Stromal cell of bone marrow (primary cell): ENCODE measurements at regions not wholly inside any gene's neighbourhood (a gene's known extent, or its start where the extent isn't known, plus 50 kb on each side); places are given as distances from the start of the nearest gene placed in this dataset.

Source experiments
- DNase-seq: peaks from one replicate; pipeline ENCODE4 v3.0.0-alpha.2; 2012; ENCODE audit warnings: low read depth

DNA sequence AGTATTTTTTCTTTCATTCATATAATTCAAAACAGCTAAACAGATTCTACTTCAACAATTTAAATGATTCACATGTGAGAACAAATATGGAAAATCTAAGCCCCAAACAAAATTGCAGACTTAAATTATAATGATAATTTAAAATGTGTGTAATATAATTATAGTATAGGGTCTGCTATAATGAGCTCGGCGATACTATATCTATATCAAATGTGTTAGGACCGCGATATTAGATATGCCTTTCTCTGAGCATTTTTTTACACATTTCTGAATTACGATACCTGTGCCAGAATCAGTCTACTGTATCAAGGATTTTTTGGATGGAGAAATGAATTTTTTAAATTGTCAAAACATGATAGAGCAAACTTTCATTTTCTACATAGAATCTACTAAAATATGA is 808.8 kb upstream of the POU3F3 start:
- DNase-seq: no peak

DNA sequence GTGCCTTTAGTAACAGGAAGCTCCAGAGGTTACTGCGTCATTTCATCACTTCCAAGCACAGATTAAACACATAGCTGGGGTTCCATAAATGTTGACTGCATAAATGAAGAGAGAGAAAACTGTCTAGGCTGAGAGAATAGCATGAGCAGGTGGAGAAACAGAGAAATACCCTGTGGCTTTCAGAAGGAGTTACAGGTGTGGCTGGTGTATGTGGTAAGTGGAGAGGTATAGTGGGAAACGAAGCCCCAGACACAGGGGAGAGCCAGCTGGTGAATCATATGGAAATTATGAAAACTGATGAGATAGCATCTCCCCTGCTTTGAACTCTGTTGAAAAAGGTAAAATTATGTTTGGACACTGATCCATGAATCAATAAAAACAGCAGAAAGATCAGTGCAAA is 807.4 kb upstream of the POU3F3 start:
- no peak for DNase-seq

DNA sequence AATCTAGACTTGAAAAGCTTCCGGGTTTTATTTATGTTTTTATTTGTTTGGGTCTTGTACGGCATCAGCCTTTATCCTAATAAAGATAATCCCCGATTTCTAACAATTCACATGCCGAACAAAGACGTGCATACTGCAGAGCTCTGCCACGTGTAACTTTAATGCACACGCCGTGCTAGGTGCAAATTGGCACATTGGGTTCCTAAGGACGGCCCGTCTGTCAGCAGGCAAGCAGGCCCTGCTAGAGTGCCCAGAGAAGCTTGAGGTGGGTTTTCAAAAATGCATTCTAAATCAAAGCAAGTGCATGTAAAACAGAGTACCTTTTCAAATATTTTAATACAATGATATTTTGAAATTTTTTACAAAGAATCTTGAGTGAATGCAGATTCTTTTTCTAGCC is 806.4 kb upstream of the POU3F3 start:
- no peak for DNase-seq

DNA sequence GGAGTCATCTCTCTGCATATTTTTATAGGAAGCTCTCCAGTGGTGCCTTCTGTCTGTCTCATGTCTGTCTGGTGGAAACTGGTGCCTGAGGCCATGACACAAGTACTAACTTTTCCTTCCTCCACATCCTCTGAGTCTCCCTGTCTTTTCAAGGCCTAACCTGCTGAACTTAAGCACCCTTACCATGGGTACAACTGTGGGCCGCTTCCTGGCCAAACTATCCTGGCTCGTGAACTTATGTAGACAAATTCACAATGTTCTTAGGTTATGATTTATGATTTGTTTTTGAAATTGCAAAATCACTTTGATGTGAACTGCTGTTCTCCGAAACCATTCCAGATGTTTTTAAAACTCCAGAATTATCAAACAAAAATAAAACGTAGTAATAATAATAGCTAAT is 804.5 kb upstream of the POU3F3 start:
- no peak for DNase-seq

DNA sequence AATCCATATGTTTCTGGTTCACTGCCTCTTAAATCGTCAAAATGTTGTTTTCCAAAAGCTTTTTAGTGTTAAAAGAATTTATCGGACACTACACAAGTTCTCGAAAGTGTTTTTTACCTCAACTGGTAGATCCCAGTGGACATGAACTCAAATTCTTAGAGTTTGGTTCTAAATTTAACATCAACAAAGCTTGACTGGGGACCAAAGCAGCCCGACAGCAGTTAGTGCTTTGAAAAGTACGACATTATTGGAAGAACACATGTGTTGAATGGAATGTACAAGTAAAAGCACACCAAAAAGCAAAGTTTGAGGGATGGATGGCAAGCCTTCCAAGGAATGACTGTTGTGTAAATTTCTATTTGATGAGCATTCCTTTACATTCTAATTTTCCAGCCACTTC is 803.9 kb upstream of the POU3F3 start:
- DNase-seq: no peak

DNA sequence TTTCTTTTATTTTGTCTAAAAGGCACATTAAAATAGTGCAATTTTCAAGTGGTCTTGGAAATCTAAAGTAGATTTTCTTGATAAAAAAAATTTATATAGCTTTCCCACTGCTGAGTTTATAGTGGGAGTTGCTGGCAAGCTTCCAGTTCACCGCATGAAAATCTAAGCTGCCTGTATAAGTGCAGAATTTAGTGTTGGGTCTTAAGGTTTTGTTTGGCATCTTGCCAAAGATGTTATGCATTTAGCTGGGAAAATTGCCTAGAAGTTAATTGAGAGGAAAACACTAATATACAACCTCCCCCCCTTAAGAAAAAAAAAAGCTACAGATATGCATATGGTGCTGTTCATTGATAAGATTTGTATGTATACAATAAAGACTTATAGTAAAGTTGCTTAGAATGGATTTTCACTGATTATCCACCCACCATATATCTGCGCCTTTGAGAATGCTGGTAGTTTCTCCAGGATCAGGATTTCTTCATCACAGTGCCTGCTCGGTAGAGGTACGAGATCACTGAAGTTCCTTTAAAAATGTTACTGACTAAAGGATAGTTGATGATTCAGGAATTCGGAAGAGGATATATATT is 803.2 kb upstream of the POU3F3 start:
- DNase-seq: no peak

DNA sequence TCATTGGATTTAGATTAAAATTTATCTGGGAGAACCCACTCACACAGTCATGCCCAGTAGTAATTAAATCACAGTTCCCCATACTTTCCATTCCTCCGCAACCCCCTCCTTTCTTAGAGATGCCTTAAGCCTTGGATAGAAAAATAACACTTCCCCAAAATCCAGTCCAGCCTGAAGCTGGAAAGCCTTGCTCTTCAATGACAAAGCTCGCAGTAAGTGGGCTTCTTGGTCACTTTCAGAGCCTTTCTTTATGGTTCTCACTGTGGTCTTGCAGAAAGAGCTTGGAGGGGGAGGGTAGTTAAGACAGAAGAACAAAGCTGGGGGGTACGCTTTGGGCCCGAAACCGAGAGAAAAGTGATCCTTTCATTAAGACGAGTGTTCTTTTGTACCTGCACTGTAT is 802.1 kb upstream of the POU3F3 start:
- DNase-seq: no peak

DNA sequence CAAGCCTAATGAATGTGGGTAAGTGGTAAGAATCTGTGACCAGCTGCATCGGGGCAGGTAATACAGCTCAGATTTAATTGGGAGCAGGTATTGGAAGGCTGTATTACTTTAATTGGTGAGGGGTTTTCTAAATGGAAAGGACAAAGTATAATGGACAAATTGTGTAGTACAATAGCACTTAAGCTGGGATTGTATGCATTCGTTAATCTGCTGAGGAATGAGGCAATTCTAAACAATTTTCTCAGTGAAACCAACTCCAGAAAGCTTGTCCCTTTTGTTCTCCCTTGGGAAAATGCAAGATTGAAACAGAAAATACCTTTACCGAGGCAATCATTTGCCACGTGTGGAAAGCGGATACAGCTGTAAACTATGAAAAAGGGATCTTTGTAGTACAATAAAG is 801.6 kb upstream of the POU3F3 start:
- DNase-seq: no peak

DNA sequence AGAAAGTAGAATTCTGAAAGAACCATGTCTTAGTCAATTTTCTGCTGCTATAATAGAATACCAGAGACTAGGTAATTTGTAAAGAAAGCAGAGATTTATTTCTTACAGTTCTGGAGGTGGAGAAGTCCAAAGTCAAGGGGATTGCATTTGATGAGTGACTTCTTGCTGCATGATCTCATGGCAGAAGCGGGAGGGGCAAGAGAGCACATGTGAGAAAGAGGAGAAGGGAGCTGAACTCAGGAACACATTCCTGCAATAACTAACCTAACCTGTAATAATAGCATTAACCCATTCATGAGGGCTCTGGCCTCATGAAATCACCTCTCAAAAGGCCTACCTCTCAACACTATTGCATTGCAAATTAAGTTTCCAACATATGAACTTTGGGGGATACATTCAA is 797.5 kb upstream of the POU3F3 start:
- DNase-seq: no peak

DNA sequence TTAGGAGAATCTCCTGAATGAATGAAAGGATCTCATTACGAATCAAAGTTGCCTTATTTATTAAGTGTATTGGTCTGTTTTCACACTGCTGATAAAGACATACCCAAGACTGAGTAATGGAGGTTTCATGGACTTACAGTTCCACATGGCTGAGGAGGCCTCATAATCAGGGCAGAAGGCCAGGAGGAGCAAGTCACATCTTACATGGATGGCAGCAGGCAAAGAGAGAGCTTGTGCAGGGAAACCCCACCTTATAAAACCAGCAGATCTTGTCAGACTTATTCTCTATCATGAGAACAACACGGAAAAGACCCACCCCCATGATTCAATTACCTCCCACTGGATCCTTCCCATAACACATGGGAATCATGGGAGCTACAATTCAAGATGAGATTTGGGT is 785.2 kb upstream of the POU3F3 start:
- no peak for DNase-seq

DNA sequence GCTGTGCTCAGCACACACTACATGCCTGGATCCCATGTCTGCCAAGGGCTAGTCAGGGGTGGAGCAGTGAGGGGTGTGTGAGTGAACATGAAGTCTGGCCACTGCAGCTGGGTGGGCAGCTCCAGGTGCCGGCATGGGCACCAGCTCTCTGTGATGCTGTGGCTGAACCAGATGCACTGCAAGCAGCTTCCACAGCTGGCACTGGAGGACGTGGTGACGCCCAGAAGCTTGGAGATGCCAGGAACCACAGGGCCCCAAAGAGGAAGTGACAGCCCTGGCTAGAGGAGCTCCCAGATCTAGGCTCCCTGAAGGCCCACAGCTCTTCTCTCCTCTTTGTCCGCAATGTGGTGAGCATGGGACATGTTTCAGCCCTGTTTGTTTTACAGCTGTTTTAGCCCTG is 776.3 kb upstream of the POU3F3 start:
- no peak for DNase-seq

DNA sequence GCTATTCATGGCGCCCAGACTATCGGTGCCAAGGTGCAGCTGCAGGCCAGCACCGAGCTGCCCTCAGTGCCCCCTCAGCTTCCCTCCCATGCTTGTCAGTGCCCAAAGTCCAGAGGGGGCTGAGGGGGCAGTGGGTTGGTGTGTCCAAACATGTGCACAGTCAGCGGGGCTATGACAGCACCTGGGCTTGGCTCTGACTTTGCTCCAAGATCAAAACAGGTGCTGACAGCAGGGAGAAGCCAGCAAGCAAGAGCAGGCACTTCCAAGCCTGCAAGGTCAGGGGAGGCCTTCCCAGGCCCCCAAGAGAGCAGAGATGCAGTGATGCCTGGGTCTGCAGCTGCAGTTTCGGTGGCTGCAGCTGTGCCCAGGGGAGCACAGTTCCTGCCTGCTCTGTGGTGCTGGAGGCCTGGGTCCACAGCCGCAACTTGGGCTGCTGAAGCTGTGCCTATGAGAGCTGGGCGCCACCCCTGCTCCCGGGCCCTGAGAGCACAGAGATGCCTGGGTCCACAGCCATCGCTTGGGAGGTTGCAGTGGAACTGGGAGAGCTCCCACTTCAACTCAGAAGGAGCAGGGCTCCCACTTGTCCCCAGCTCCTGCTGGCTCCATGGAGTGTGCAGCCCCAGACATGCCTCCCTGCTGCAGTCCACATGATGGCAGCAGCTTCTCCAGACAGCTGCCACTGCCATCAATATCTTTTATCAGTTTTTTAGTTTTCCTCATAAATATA is 775.3 kb upstream of the POU3F3 start:
- DNase-seq: no peak

DNA sequence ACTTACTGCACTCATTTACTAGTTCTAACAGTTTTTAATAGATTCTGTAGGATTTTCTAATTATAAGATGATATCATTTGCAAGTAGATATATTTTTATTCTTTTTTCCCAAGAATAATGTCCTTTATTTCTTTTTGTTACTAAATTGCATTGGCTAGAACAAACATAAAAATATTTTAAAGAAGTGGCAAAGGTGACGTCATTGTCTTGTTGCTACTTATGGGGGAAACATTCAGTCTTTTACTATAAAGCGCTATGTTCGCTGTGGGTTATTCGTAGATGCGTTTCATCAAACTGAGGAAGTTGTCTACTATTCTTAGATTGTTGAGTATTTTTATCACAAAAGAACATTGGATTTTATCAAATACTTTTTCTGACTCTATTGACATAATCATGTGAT is 765.2 kb upstream of the POU3F3 start:
- DNase-seq: no peak

DNA sequence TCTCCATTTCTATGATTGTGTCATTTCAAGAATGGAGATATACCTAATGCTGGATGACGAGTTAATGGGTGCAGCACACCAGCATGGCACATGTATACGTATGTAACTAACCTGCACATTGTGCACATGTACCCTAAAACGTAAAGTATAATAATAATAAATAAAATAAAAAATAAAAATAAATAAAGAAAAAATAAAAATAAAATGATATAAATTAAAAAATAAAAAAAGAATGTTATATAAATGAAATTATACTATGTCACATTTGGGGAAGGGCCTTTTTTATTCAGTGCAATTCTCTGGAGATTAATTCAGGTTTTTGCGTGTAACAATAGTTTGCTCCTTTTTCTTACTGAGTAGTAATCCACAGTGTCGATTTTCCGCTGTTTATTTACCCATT is 763.5 kb upstream of the POU3F3 start:
- DNase-seq: no peak

DNA sequence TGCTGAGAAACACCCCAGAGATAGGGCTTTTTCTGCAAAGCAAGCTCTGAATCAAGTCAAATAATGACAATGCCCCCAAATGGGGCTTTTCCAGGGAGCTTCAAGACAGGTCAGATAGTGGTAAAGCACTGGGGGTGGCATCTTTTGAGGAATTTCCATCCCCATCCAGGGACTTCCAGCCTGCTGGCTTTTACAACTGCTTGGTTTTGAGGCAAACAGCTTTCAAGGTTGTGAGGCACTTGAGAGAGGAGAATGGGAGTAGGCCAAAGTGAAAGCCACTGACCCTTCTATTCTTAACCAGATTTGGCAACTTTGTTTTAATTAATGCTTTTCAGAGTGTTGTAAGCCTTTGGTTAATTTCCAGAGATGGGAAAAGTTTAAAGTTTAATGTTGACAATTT is 762.0 kb upstream of the POU3F3 start:
- no peak for DNase-seq

DNA sequence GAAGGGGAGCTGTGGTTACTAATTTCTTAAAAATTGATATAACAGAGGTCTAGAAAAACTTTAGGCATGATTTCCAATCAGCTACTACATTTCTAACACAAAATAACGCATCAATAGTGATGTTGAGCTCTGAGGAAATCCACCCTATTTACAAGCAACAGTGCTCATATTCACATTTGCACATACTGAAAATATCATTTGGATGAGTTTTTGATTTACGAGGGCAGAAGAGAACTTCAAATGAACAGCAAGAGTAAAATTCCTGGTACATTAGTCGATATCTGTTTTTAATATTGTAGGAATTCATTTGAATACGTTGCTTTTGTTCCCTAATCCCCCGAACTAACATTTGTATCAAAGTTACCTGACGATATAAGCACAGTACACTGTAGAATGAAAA is 761.0 kb upstream of the POU3F3 start:
- DNase-seq: no peak

DNA sequence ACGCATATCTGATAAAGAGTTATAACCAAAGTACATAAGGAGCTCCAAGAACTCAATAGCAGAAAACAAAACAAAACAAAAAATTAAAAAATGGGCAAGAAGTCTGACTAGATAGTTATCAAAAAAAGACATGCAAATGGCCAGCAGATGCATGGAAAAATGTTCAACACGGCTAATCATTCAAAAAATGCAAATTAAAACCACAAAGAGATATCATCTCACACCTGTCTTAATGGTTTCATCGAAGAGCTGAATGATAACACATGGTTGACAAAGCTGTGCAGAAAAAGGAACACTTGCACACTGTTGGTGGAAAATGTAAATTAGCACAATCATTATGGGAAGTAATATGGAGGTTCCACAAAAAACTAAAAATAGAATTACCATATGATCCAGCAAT is 751.3 kb upstream of the POU3F3 start:
- DNase-seq: no peak

DNA sequence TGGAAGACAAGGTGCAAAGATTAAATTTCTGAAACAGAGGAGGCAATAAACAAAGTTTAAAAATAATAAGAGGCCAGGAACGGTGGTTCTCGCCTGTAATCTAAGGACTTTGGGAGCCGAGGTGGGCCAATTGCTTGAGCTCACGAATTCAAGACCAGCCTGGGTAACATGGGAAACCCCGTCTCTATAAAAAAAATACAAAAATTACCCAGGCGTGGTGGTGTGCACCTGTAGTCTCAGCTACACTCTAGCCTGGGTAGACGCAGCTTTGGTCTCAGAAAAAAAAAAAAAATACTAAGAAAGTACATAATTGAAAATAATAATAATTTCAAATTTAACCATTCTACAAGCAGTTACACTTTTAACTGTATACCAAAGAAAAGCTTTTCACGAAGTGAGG is 744.6 kb upstream of the POU3F3 start:
- DNase-seq: no peak

DNA sequence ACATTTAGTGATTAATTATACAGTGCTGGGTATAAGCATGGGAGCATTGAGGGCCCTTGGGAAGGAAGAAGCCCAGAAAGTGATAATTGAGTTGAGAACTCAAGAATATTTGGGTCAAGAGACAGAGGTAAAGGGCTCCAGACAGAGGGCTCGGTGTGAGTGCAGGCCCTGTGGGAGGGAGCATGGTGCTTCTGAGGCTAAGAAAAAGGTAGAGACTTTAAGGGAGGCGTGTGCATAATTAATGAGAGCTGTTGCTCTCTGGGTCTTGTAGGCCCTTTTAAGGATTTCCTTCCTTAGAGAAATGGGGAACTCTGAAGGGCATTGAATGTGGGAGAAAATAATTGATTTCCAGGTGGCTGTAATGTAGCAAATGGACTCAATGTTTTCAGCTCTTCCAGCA is 735.0 kb upstream of the POU3F3 start:
- DNase-seq: no peak

DNA sequence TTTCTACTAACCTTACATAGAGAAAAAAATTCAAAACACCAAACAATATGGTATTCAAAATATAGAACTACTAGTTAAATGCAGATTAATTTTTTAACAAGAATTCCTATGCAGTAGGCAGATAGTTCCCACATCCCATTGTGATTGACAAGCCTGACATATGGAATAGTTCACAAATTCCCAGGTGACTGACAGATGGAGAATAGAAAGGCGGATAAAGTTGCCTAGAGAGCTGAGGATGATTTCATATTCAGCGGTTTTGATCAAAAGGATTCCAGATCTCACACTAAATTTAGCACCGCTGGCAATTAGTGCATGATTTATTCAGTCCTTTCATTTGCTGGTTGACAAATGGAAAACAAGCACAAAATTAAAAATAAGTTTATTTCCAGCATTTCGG is 733.7 kb upstream of the POU3F3 start:
- no peak for DNase-seq

DNA sequence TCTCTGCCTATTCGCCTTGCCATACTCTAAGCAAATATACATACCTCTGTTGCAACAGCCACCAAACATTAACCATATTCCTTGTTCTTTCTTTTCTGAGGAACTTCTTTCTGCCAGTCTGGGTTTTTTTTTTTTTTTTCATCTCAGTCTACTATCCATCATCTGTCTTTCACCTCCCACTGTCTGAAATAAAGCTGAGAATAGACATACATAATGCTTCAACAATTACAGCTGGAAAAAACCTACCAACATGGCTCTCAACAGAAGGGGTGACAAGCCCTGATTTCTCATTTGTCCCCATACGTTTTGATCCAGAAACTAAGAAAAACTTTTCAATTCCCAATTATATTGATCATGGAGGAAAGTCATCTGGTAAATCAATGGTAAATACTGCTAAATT is 728.8 kb upstream of the POU3F3 start:
- no peak for DNase-seq

DNA sequence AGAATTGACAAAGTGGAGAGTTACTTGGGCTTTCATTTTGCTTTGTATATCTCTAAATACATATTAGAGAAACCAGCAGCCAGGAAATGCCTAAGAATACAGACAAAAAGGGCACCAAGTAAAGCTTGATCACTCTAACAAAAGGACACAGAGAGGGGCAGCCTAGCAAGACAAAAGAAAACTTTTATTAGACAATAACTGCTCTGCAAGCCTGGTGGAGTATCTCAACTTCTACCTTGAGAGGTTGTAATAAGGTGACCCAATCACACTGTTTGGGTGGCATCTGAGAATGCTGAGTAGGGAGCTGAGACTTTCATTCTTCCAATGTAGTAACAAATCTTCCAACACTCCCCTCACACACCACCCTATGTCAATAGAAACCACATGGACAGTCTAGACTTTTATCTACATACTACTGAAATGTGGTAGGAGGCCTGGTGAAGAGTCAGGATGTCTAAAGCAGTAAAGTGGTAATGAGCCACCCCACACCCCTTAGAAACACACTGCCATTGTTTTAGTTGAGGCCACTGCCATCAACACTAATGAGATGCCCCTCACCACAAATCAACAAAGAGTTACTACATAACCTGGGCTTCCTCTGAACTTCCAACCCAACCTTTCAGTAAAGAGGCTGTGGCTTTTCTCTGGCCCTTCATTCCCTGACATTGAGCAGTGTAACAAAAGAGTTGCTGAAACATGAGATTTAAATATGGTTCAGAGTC is 726.7 kb upstream of the POU3F3 start:
- DNase-seq: no peak

DNA sequence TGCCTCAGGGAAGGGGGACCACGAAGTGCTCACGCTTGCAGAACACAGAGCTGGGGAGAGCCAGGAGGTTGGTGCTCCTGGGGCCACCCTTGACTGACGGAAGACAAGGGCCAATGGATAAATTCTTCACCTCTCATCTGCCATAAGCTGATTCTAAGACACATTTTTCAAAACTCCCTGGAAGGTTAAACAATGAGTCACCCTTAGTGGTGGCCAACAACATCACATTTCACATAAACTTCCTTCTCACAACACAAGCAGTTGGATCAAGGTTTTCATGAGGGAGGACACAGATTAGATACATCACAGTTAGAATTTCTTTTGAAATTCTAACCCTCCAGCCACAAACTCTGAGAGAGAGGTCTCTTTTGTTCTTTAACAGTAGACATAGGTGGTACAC is 713.6 kb upstream of the POU3F3 start:
- no peak for DNase-seq

DNA sequence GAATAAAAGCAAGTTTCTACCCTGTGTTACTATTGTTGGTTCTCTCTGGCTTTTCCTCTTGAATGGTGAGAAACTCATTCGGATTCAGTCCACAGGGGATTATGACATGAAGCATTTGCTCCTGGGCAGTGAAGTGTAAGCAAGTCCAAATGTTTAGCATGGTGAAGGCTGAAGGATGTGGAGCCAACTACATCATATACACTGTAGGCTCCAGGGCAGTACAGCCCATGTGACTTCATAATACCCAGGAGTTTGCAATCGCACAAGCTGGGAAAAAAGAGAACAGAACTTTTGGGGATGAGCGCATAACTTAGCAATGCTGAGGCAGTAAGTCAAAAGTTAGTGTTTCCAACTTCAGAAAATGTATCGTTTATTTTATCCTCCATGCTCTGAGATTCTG is 695.7 kb upstream of the POU3F3 start:
- no peak for DNase-seq
